Upper lobe of left lung (tissue), 6 donors: ENCODE measurements at regions not wholly inside any gene's neighbourhood (a gene's known extent, or its start where the extent isn't known, plus 50 kb on each side); places are given as distances from the start of the nearest gene placed in this dataset.

Experiments
- ATAC-seq, 2 donors: fragments of 200-7000 bp; cut with Tn5 transposase; one replicate each; pipeline ENCODE4 v1.9.1; 2022; ENCODE audit warnings: mild to moderate bottlenecking in 2 of 2, moderate library complexity in 2 of 2; ENCODE audit not compliant: low FRiP score in 2 of 2
- DNase-seq, 2 donors: peaks; one replicate each; pipeline ENCODE4 v3.0.0-alpha.2; 2019 to 2020
- H3K27ac ChIP-seq, 4 donors: fragments of 200-600 bp; sonication (generic); one replicate each; pipeline ENCODE4 v1.5.1; 2016 to 2019
- H3K27me3 ChIP-seq, 4 donors: fragments of 200-600 bp; sonication (generic); one replicate each; pipeline ENCODE4 v1.5.1; 2017 to 2019
- H3K36me3 ChIP-seq, 4 donors: fragments of 200-600 bp; sonication (generic); one replicate each; pipeline ENCODE4 v1.5.1; 2016 to 2019
- H3K4me1 ChIP-seq, 4 donors: fragments of 200-600 bp; sonication (generic); one replicate each; pipeline ENCODE4 v1.5.1; 2018 to 2019
- H3K4me3 ChIP-seq, 4 donors: fragments of 200-600 bp; sonication (generic); one replicate each; pipeline ENCODE4 v1.5.1; 2017 to 2019; ENCODE audit warnings: mild to moderate bottlenecking in 2 of 4, moderate library complexity in 1 of 4
- H3K9me3 ChIP-seq, 4 donors: fragments of 200-600 bp; sonication (generic); one replicate each; pipeline ENCODE4 v1.5.1; 2018 to 2019
- EP300 ChIP-seq, 4 donors: sonication (generic); formaldehyde crosslinking; IDR thresholded peaks; one replicate each; pipeline ENCODE4 v1.5.1; 2017; ENCODE audit warnings: antibody characterized with exemption in 4 of 4, control low read depth in 2 of 4
- POLR2A ChIP-seq, 4 donors: fragments of 450-650 bp; IDR thresholded peaks; one replicate each; pipeline ENCODE4 v1.5.1; 2016 to 2017; ENCODE audit warnings: antibody characterized with exemption in 4 of 4, mild to moderate bottlenecking in 2 of 4
- POLR2AphosphoS5 ChIP-seq, 2 donors: sonication (generic); formaldehyde crosslinking; IDR thresholded peaks; one replicate each; pipeline ENCODE4 v1.5.1; 2017; ENCODE audit warnings: antibody characterized with exemption in 2 of 2
- WGBS, 2 donors: methylation state at CpG; one replicate each; pipeline ENCODE4 v1.1.5; 2017 to 2018; 5-methylcytosine and 5-hydroxymethylcytosine counted together
- TF ChIP-seq, protein P1 (sequence below), 6 experiments: fragments of 450-650 bp in 4 of 6; fragments of 200-600 bp in 2 of 6; sonication (generic) in 2 of 6; IDR thresholded peaks; one replicate each; pipeline ENCODE4 v1.5.1; 2016 to 2019; ENCODE audit warnings: antibody characterized with exemption in 6 of 6
- donor health status: DM: no; HTN: no; CAD: no; lungs with moderate emphysema.
- donor health status: DM: no; HTN: yes; CAD: no; lungs with severe emphysema.

- ATAC-seq (no peak), DNase-seq (no peak)
- H3K4me1 ChIP-seq, result peaks cover 0 to 10% (median 7%) of the 10 kb centered on the region in 4 donors
- H3K4me3 ChIP-seq, result no peak overlapping the region
- 83 to 88% methylated on average over 6 of the region's 6 CpGs for WGBS, 2 donors
- H3K27me3 ChIP-seq, result peaks cover 0 to 16% (median 7%) of the 10 kb centered on the region in 4 donors
- H3K27ac ChIP-seq, result no peak overlapping the region
- H3K9me3 ChIP-seq, result no peaks in the 10 kb centered on the region
- no peaks in the 10 kb centered on the region for H3K36me3 ChIP-seq
- TF ChIP-seq EP300 (IDR thresholded peaks at IDR 0.05) (no peak), POLR2A (IDR thresholded peaks at IDR 0.05) (no peak), POLR2AphosphoS5 (IDR thresholded peaks at IDR 0.05) (no peak)
- TF ChIP-seq, protein P1, sequence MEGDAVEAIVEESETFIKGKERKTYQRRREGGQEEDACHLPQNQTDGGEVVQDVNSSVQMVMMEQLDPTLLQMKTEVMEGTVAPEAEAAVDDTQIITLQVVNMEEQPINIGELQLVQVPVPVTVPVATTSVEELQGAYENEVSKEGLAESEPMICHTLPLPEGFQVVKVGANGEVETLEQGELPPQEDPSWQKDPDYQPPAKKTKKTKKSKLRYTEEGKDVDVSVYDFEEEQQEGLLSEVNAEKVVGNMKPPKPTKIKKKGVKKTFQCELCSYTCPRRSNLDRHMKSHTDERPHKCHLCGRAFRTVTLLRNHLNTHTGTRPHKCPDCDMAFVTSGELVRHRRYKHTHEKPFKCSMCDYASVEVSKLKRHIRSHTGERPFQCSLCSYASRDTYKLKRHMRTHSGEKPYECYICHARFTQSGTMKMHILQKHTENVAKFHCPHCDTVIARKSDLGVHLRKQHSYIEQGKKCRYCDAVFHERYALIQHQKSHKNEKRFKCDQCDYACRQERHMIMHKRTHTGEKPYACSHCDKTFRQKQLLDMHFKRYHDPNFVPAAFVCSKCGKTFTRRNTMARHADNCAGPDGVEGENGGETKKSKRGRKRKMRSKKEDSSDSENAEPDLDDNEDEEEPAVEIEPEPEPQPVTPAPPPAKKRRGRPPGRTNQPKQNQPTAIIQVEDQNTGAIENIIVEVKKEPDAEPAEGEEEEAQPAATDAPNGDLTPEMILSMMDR (IDR thresholded peaks at IDR 0.05), result no peak
Measured at GRCh38 chr12:3362737-3363136, 128.3 kb upstream of the PRMT8 start.

DNA sequence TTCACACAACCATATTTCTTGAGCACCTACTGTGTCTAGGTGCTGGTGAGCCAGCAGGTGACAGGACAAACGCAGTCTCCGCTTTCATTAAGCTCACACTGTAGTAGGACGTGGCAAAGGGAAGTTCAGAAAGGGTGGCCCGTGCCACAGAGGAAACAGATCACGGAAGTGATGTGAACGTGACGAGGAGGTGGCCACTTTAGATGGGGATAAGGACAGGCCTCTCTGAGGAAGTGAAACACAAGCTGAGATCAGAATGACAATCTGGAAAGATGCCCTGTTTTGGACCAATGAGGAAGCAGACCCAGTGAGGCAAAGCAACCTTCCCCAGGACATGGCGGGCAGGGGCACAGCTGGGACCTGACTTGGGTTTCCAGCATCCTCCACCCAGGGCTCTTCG lies 127.4 kb upstream of the PRMT8 start:
- TF ChIP-seq, protein P1 (IDR thresholded peaks at IDR 0.05), result no peak
- TF ChIP-seq EP300 (IDR thresholded peaks at IDR 0.05), result no peak
- no peak for TF ChIP-seq POLR2A (IDR thresholded peaks at IDR 0.05)
- TF ChIP-seq POLR2AphosphoS5 (IDR thresholded peaks at IDR 0.05), result no peak
- H3K4me3 ChIP-seq, result no peak overlapping the region
- H3K36me3 ChIP-seq, result no peaks in the 10 kb centered on the region
- ATAC-seq (peak in 1 of 2 donors; percentile 63), DNase-seq (no peak)
- H3K4me1 ChIP-seq, result peaks cover 0 to 10% (median 7%) of the 10 kb centered on the region in 4 donors
- H3K27ac ChIP-seq, result no peak overlapping the region
- 66 to 73% methylated on average over 8 to 9 of the region's 9 CpGs for WGBS, 2 donors
- peaks cover 0 to 16% (median 7%) of the 10 kb centered on the region in 4 donors for H3K27me3 ChIP-seq
- no peaks in the 10 kb centered on the region for H3K9me3 ChIP-seq

DNA sequence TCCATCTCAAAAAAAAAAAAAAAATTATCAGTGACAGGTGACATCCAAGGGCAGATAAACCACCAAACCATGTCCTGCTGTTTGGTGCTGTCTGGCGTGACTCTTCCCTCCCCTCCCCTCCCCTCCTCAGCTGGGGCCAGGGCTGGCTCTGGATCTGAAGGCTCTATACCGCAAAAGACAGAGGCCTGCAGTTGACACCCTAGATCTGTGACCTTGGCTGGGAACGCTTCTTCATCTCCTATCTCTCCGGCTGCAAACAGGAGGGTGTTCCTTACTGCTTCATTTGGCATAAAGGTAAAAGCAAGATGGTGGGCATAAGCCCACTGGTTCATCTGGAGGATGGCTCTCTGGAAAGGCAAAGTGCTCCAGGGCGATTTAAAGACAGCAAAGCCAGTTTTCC lies 126.8 kb upstream of the PRMT8 start:
- Histone ChIP-seq H3K9me3 (no peaks in the 10 kb centered on the region), H3K4me1 (peaks cover 0 to 10% (median 7%) of the 10 kb centered on the region in 4 donors), H3K36me3 (no peaks in the 10 kb centered on the region), H3K27ac (no peak overlapping the region), H3K4me3 (no peak overlapping the region), H3K27me3 (peaks cover 0 to 16% (median 7%) of the 10 kb centered on the region in 4 donors)
- TF ChIP-seq POLR2A (IDR thresholded peaks at IDR 0.05) (no peak), POLR2AphosphoS5 (IDR thresholded peaks at IDR 0.05) (no peak), EP300 (IDR thresholded peaks at IDR 0.05) (no peak)
- TF ChIP-seq, protein P1 (IDR thresholded peaks at IDR 0.05), result no peak
- no peak for DNase-seq
- WGBS, 2 donors, result 86 to 87% methylated on average over 5 of the region's 5 CpGs
- ATAC-seq, result no peak

GRCh38 chr12:3364661-3365462 lies 126.1 kb upstream of the PRMT8 start:
- 79 to 80% methylated on average over 13 of the region's 13 CpGs for WGBS, 2 donors
- peaks cover 0 to 16% (median 7%) of the 10 kb centered on the region in 4 donors for H3K27me3 ChIP-seq

More at GRCh38 chr12:3364661-3365462, 126.1 kb upstream of the PRMT8 start:
- no peaks in the 10 kb centered on the region for H3K36me3 ChIP-seq
- no peaks in the 10 kb centered on the region for H3K9me3 ChIP-seq
- no peak for TF ChIP-seq POLR2AphosphoS5 (IDR thresholded peaks at IDR 0.05)
- no peak for TF ChIP-seq EP300 (IDR thresholded peaks at IDR 0.05)
- TF ChIP-seq, protein P1 (IDR thresholded peaks at IDR 0.05), result no peak
- no peak for TF ChIP-seq POLR2A (IDR thresholded peaks at IDR 0.05)
- H3K4me3 ChIP-seq, result no peak overlapping the region
- no peak for ATAC-seq
- no peak for DNase-seq
- peaks cover 0 to 10% (median 7%) of the 10 kb centered on the region in 4 donors for H3K4me1 ChIP-seq
- no peak overlapping the region for H3K27ac ChIP-seq
